ENCODE measurements at regions not wholly inside any gene's neighbourhood (a gene's known extent, or its start where the extent isn't known, plus 50 kb on each side); places are given as distances from the start of the nearest gene placed in this dataset.

- Histone ChIP-seq H3K9me2 (ENCODE audit: insufficient read depth) (0 out of 2 replicates have a peak, but pooled peaks cover 4% of the 10 kb centered on the region), H3K4me2 (no peak overlapping the region), H3K4me3 (no peak overlapping the region), H3K27ac (no peak overlapping the region), H4K20me1 (ENCODE audit: insufficient read depth) (no peaks in the 10 kb centered on the region), H3K4me1 (replicated peaks; ENCODE audit: insufficient read depth) (no peaks in the 10 kb centered on the region), H3K27me3 (ENCODE audit: insufficient read depth, low read depth) (no peaks in the 10 kb centered on the region), H3F3A (ENCODE audit: insufficient read depth, low read depth) (no peaks in the 10 kb centered on the region), H3K36me3 (ENCODE audit: low read depth) (no peaks in the 10 kb centered on the region), H2AFZ (no peak overlapping the region), H3K9me3 (ENCODE audit: insufficient read depth, low read depth) (no peaks in the 10 kb centered on the region), H3K79me2 (ENCODE audit: low read depth) (no peaks in the 10 kb centered on the region)
- BruUV-seq (replicated peaks) = no TSS peak
- TF ChIP-seq EZH2 (IDR thresholded peaks at IDR 0.05; ENCODE audit: low read depth) (no peak), CTCF (conservative IDR thresholded peaks at IDR 0.05) (no peak)
- intact Hi-C loops (cut with micrococcal nuclease; ENCODE audit: unreplicated experiment) = no loop called here
- CTCF ChIA-PET = interaction anchor here (0.6 kb wide), 1 partner anchor 227 kb away, joined by 3 read pairs; no protein-coding TSS in a partner anchor
- DNase-seq = no peak
- POLR2A ChIA-PET (ENCODE audit: unreplicated experiment) = no interaction called here
These were observed 119.6 kb downstream of the MTX2 start for GRCh38 chr2:176388861-176389260.

GRCh38 chr2:176390276-176391147 is 121.3 kb downstream of the MTX2 start:
- H3K9me3 ChIP-seq (ENCODE audit: insufficient read depth, low read depth) = no peaks in the 10 kb centered on the region
- ChIA-PET POLR2A (ENCODE audit: unreplicated experiment) (no interaction called here), CTCF (no interaction called here)
- no peak overlapping the region for H3K4me3 ChIP-seq
- H3K4me2 ChIP-seq = no peak overlapping the region
- H3K9me2 ChIP-seq (ENCODE audit: insufficient read depth) = 0 out of 2 replicates have a peak, but pooled peaks cover 4% of the 10 kb centered on the region
- H3K36me3 ChIP-seq (ENCODE audit: low read depth) = no peaks in the 10 kb centered on the region
- intact Hi-C loops (cut with micrococcal nuclease; ENCODE audit: unreplicated experiment) = no loop called here
- no peaks in the 10 kb centered on the region for H3K27me3 ChIP-seq (ENCODE audit: insufficient read depth, low read depth)
- no peak overlapping the region for H3K27ac ChIP-seq
- H4K20me1 ChIP-seq (ENCODE audit: insufficient read depth) = no peaks in the 10 kb centered on the region
- H2AFZ ChIP-seq = no peak overlapping the region
- DNase-seq = no peak
- no TSS peak for BruUV-seq (replicated peaks)
- no peaks in the 10 kb centered on the region for H3K79me2 ChIP-seq (ENCODE audit: low read depth)
- TF ChIP-seq EZH2 (IDR thresholded peaks at IDR 0.05; ENCODE audit: low read depth) = no peak
- TF ChIP-seq CTCF (conservative IDR thresholded peaks at IDR 0.05) = no peak
- no peaks in the 10 kb centered on the region for H3F3A ChIP-seq (ENCODE audit: insufficient read depth, low read depth)
- H3K4me1 ChIP-seq (replicated peaks; ENCODE audit: insufficient read depth) = no peaks in the 10 kb centered on the region

- BruUV-seq (replicated peaks) = no TSS peak
- Histone ChIP-seq H3K4me1 (replicated peaks; ENCODE audit: insufficient read depth) (no peaks in the 10 kb centered on the region), H3K79me2 (ENCODE audit: low read depth) (no peaks in the 10 kb centered on the region), H3F3A (ENCODE audit: insufficient read depth, low read depth) (no peaks in the 10 kb centered on the region), H3K4me3 (no peak overlapping the region), H3K4me2 (no peak overlapping the region), H2AFZ (no peak overlapping the region), H3K27me3 (ENCODE audit: insufficient read depth, low read depth) (no peaks in the 10 kb centered on the region), H3K9me2 (ENCODE audit: insufficient read depth) (0 out of 2 replicates have a peak, but pooled peaks cover 4% of the 10 kb centered on the region), H4K20me1 (ENCODE audit: insufficient read depth) (no peaks in the 10 kb centered on the region), H3K9me3 (ENCODE audit: insufficient read depth, low read depth) (no peaks in the 10 kb centered on the region), H3K27ac (no peak overlapping the region), H3K36me3 (ENCODE audit: low read depth) (no peaks in the 10 kb centered on the region)
- intact Hi-C loops (cut with micrococcal nuclease; ENCODE audit: unreplicated experiment) = no loop called here
- DNase-seq = no peak
- POLR2A ChIA-PET (ENCODE audit: unreplicated experiment) = no interaction called here
- CTCF ChIA-PET = no interaction called here
- TF ChIP-seq CTCF (conservative IDR thresholded peaks at IDR 0.05) (no peak), EZH2 (IDR thresholded peaks at IDR 0.05; ENCODE audit: low read depth) (no peak)
These were observed 121.8 kb downstream of the MTX2 start for GRCh38 chr2:176391148-176391419.

Data from PC-9 (cell line).